ENCODE measurements at regions not wholly inside any gene's neighbourhood (a gene's known extent, or its start where the extent isn't known, plus 50 kb on each side); places are given as distances from the start of the nearest gene placed in this dataset.

DNA sequence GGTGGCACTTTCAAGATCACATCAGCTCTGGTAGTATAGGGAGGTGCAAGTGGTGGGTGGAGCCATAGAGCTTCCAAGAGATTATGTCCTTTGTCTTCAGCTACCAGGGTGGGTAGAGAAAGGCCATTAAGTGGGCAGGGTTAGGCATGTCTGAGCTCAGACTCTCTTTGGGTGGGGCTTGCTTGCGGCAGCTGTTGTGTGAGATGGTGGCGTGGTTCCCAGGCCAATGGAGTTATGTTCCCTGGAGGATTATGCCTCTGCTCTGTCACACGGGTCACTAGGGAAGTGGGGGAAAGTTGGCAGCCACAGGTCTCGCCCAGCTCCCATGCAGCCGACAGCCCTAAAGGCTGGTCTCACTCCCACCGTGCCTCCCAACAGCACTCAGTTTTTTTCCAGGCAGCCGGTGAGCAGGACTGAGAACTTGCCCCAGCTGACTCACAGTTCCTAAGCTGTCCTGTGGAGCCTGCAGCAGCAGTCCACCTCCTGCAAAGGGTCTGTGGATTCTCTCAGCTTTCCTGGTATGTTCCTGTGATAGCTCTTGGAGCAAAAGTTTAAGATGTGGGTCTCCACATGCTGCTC is 459.0 kb downstream of the SH2D4B start:
- in situ Hi-C loops (cut with MboI) (no loop called here), intact Hi-C loops (cut with micrococcal nuclease; ENCODE audit: unreplicated experiment) (no loop called here)
- WGBS (ENCODE audit: insufficient coverage, insufficient replicate concordance, low lambda C conversion rate, missing lambda C conversion rate), result 71% methylated on average over 7 of the region's 7 CpGs
- CTCF ChIA-PET, result interaction anchor here (0.7 to 1.5 kb wide), 2 partner anchors 22 to 332 kb away, joined by 4 read pairs; no protein-coding TSS in a partner anchor
- TF ChIP-seq RUNX3 (IDR thresholded peaks at IDR 0.05; ENCODE audit: low read length) (no peak), CREM (IDR thresholded peaks at IDR 0.05; ENCODE audit: low read depth) (no peak), GABPA (IDR thresholded peaks at IDR 0.05; ENCODE audit: low read depth) (no peak)
- SMC1A ChIA-PET (ENCODE audit: uncharacterized antibody, unreplicated experiment), result interaction anchor here (0.9 kb wide), 1 partner anchor 14 kb away, joined by 3 read pairs; no protein-coding TSS in a partner anchor
- RAD21 ChIA-PET (ENCODE audit: unreplicated experiment), result no interaction called here
- DNase-seq (ENCODE audit: low read depth, low spot score) (no peak), FAIRE-seq (no peak), ATAC-seq (no peak)
- POLR2A ChIA-PET, result no interaction called here
- H4K20me1 ChIP-seq (ENCODE audit: control insufficient read depth, insufficient read depth), result no peaks in the 10 kb centered on the region
- H3K9me3 ChIP-seq (replicated peaks; ENCODE audit: control insufficient read depth, insufficient read depth, low read length), result no peaks in the 10 kb centered on the region
- H3K36me3 ChIP-seq (ENCODE audit: control insufficient read depth in 2 of 2, insufficient read depth in 2 of 2, low read length in 1 of 2), result no peaks in the 10 kb centered on the region
- no peaks in the 10 kb centered on the region for H3K27me3 ChIP-seq (replicated peaks in 1 of 2; ENCODE audit: control insufficient read depth in 2 of 2, insufficient read depth in 2 of 2, low read length in 1 of 2)
- BruUV-seq (replicated peaks), result no TSS peak
- no peak overlapping the region for H3K4me3 ChIP-seq
- H3K9ac ChIP-seq (ENCODE audit: control insufficient read depth, insufficient read depth, low read length), result no peak overlapping the region
- H3K4me1 ChIP-seq (ENCODE audit: control insufficient read depth, insufficient read depth, low read length), result no peaks in the 10 kb centered on the region
- no peak overlapping the region for H3K27ac ChIP-seq (ENCODE audit: control insufficient read depth, insufficient read depth)
- no peak overlapping the region for H3K4me2 ChIP-seq (ENCODE audit: control insufficient read depth, insufficient read depth)
- no peak overlapping the region for H2AFZ ChIP-seq (ENCODE audit: control insufficient read depth, low read depth, low read length)
- H3K79me2 ChIP-seq (ENCODE audit: control insufficient read depth, insufficient read depth, low read length), result no peaks in the 10 kb centered on the region

DNA sequence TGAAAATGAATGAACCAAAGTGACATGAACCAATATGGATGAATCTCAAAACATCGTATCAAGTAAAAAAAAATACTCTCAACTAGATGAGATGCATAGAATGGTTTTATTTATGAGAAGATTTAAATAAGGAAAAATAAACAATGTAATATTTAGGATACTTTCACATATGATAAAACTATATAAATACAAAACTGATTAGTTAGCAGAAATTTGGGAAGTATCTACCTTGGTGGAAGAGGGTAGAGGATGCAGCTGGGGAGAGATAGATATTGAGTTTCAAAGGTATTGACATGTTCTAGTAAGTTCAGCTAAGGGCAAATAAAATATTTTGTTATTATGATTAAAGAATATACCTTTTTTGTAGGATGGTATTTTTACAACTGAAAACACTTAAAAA is 463.1 kb downstream of the SH2D4B start:
- Histone ChIP-seq H3K4me3 (no peak overlapping the region), H3K4me2 (ENCODE audit: control insufficient read depth, insufficient read depth) (no peak overlapping the region), H3K9me3 (replicated peaks; ENCODE audit: control insufficient read depth, insufficient read depth, low read length) (no peaks in the 10 kb centered on the region), H2AFZ (ENCODE audit: control insufficient read depth, low read depth, low read length) (no peak overlapping the region), H3K27me3 (replicated peaks in 1 of 2; ENCODE audit: control insufficient read depth in 2 of 2, insufficient read depth in 2 of 2, low read length in 1 of 2) (no peaks in the 10 kb centered on the region), H3K4me1 (ENCODE audit: control insufficient read depth, insufficient read depth, low read length) (no peaks in the 10 kb centered on the region), H3K9ac (ENCODE audit: control insufficient read depth, insufficient read depth, low read length) (no peak overlapping the region), H3K27ac (ENCODE audit: control insufficient read depth, insufficient read depth) (no peak overlapping the region), H3K36me3 (ENCODE audit: control insufficient read depth in 2 of 2, insufficient read depth in 2 of 2, low read length in 1 of 2) (no peaks in the 10 kb centered on the region), H3K79me2 (ENCODE audit: control insufficient read depth, insufficient read depth, low read length) (no peaks in the 10 kb centered on the region), H4K20me1 (ENCODE audit: control insufficient read depth, insufficient read depth) (no peaks in the 10 kb centered on the region)
- TF ChIP-seq ASH2L (IDR thresholded peaks at IDR 0.05; ENCODE audit: borderline replicate concordance, low read depth), result no peak
- TF ChIP-seq ZBED1 (IDR thresholded peaks at IDR 0.05; ENCODE audit: borderline replicate concordance), result no peak
- no peak for TF ChIP-seq YY1 (IDR thresholded peaks at IDR 0.05; ENCODE audit: low read depth, low read length)
- TF ChIP-seq ZNF687 (IDR thresholded peaks at IDR 0.05), result no peak
- TF ChIP-seq WRNIP1 (IDR thresholded peaks at IDR 0.05; ENCODE audit: borderline replicate concordance, low read depth, low read length), result no peak
- TF ChIP-seq NFIC (IDR thresholded peaks at IDR 0.05; ENCODE audit: low read depth, low read length), result no peak
- no peak for TF ChIP-seq PML (IDR thresholded peaks at IDR 0.05; ENCODE audit: low read length)
- no peak for TF ChIP-seq STAT1 (conservative IDR thresholded peaks at IDR 0.05)
- intact Hi-C loops (cut with micrococcal nuclease; ENCODE audit: unreplicated experiment) (no loop called here), in situ Hi-C loops (cut with MboI) (no loop called here)
- RAD21 ChIA-PET (ENCODE audit: unreplicated experiment), result no interaction called here
- POLR2A ChIA-PET, result interaction anchor here (0.6 kb wide), 1 partner anchor 26 kb away, joined by 4 read pairs; no protein-coding TSS in a partner anchor
- CTCF ChIA-PET, result interaction anchor here (1.3 kb wide), 1 partner anchor 12 kb away, joined by 4 read pairs; no protein-coding TSS in a partner anchor
- DNase-seq (ENCODE audit: low read depth, low spot score), result no peak
- SMC1A ChIA-PET (ENCODE audit: uncharacterized antibody, unreplicated experiment), result no interaction called here
- ATAC-seq, result no peak
- BruUV-seq (replicated peaks), result no TSS peak
- 0% methylated on average over 1 of the region's 1 CpG for WGBS (ENCODE audit: insufficient coverage, insufficient replicate concordance, low lambda C conversion rate, missing lambda C conversion rate)
- FAIRE-seq, result no peak
